Pancreas (tissue), 10 donors: ENCODE measurements at regions not wholly inside any gene's neighbourhood (a gene's known extent, or its start where the extent isn't known, plus 50 kb on each side); places are given as distances from the start of the nearest gene placed in this dataset.

ENCODE experiments used
- ATAC-seq, 4 donors: fragments of 200-7000 bp; cut with Tn5 transposase; one replicate each; pipeline versions ENCODE4 v1.8.0 to v1.9.1; 2020; ENCODE audit warnings: mild to moderate bottlenecking in 4 of 4, moderate library complexity in 4 of 4
- DNase-seq, 6 donors: peaks; one replicate each; pipeline ENCODE4 v3.0.0-alpha.2; 2020
- FAIRE-seq: peaks from 2 replicates; lab custom pipeline; 2012; peaks lifted over from hg19 to GRCh38; lab: Jason Lieb, UNC
- H3K27ac ChIP-seq, 4 donors: fragments of 200-600 bp; sonication (generic); 1 replicate in 3 of 4; 2 replicates in 1 of 4; pipeline versions ENCODE4 v1.5.0 to v1.8.0; 2020
- H3K27me3 ChIP-seq, 4 donors: fragments of 200-600 bp; one replicate each; pipeline ENCODE4 v1.8.0; 2021
- H3K36me3 ChIP-seq, 3 donors: fragments of 200-600 bp; sonication (generic) in 1 of 3; one replicate each; pipeline versions ENCODE4 v1.5.0 to v1.8.0; 2020 to 2021
- H3K4me1 ChIP-seq, 3 donors: fragments of 200-600 bp; one replicate each; pipeline ENCODE4 v1.8.0; 2021
- H3K4me3 ChIP-seq, 4 donors: fragments of 200-600 bp; sonication (generic) in 2 of 4; one replicate each; pipeline versions ENCODE4 v1.5.0 to v1.8.0; 2020 to 2021
- H3K9me3 ChIP-seq, 4 donors: fragments of 200-600 bp; one replicate each; pipeline ENCODE4 v1.8.0; 2021
- CTCF ChIP-seq, 4 donors: fragments of 200-600 bp; sonication (generic) in 3 of 4; IDR thresholded peaks; one replicate each; pipeline versions ENCODE4 v1.5.0 to v1.8.0; 2021; ENCODE audit warnings: antibody characterized with exemption in 4 of 4
- WGBS, 2 donors: extraction: QIAGEN DNeasy Blood & Tissue Kit; methylation state at CpG; one replicate each; pipeline ENCODE4 v1.1.7; 2013; 5-methylcytosine and 5-hydroxymethylcytosine counted together
- intact Hi-C, 3 donors: fragments of 100-400 bp; cut with DNase I; formaldehyde crosslinking; loops; one replicate each; pipeline versions ENCODE4 v1.11.1 to v1.14.2; 2022
- donor health status: healthy with polysubstance abuse.
- donor health status: DM: no; HTN: no; CAD: no; lungs with moderate emphysema.
- donor health status: DM: no; HTN: no; CAD: no.
- donor health status: control.
- donor health status: control.
- donor health status: Bipolar disorder and iron deficiency.
- donor health status: DM: yes; HTN: yes; CAD: no.
- donor health status: DM: no; HTN: no; CAD: no.
- donor health status: DM: no; HTN: no; CAD: no.
- donor health status: DM: yes; HTN: yes; CAD: no.

- Histone ChIP-seq H3K27me3 (no peaks in the 10 kb centered on the region), H3K9me3 (no peaks in the 10 kb centered on the region), H3K4me3 (no peak overlapping the region), H3K4me1 (peaks cover 12 to 32% (median 14%) of the 10 kb centered on the region in 3 donors), H3K36me3 (no peaks in the 10 kb centered on the region), H3K27ac (peak overlapping the region in 2 of 4 donors; percentile 53 to 61)
- peak; percentile 46 to 83 (median 73) for ATAC-seq
- intact Hi-C loops: no loop called here
- 30 to 32% methylated on average over 1 of the region's 1 CpG for WGBS, 2 donors
- DNase-seq: peak in 3 of 6 donors; percentile 19 to 46 (median 37)
- no peak for FAIRE-seq
- no peak for TF ChIP-seq CTCF (IDR thresholded peaks at IDR 0.05)
Measured at GRCh38 chr9:82582693-82583092, 480.2 kb downstream of the RASEF start.

GRCh38 chr9:82583524-82583923, 479.4 kb downstream of the RASEF start:
- no peaks in the 10 kb centered on the region for H3K9me3 ChIP-seq
- H3K27ac ChIP-seq: peak overlapping the region in 2 of 4 donors; percentile 53 to 61
- no peak overlapping the region for H3K4me3 ChIP-seq
- DNase-seq (peak in 2 of 6 donors; percentile 30 to 80), ATAC-seq (peak; percentile 51 to 80 (median 70)), FAIRE-seq (no peak)
- TF ChIP-seq CTCF (IDR thresholded peaks at IDR 0.05): no peak
- no peaks in the 10 kb centered on the region for H3K36me3 ChIP-seq
- H3K4me1 ChIP-seq: peaks cover 12 to 32% (median 14%) of the 10 kb centered on the region in 3 donors
- H3K27me3 ChIP-seq: no peaks in the 10 kb centered on the region
- intact Hi-C loops: no loop called here
- 44 to 46% methylated on average over 7 of the region's 7 CpGs for whole genome bisulfite sequencing, 2 donors

GRCh38 chr9:82584349-82584863, 478.5 kb downstream of the RASEF start:
- DNase-seq (no peak), FAIRE-seq (no peak), ATAC-seq (peak in 2 of 4 donors; percentile 20 to 31)
- Histone ChIP-seq H3K27ac (peak overlapping the region in 1 of 4 donors; percentile 16), H3K4me3 (no peak overlapping the region), H3K9me3 (no peaks in the 10 kb centered on the region), H3K27me3 (no peaks in the 10 kb centered on the region), H3K36me3 (no peaks in the 10 kb centered on the region), H3K4me1 (peaks cover 12 to 32% (median 14%) of the 10 kb centered on the region in 3 donors)
- intact Hi-C loops: no loop called here
- no peak for TF ChIP-seq CTCF (IDR thresholded peaks at IDR 0.05)
- WGBS, 2 donors: 59% methylated on average over 5 of the region's 5 CpGs

- ATAC-seq: no peak
- DNase-seq: no peak
- intact Hi-C loops: no loop called here
- H3K4me3 ChIP-seq: no peak overlapping the region
- H3K27ac ChIP-seq: no peak overlapping the region
- no peaks in the 10 kb centered on the region for H3K36me3 ChIP-seq
- FAIRE-seq: no peak
- 88 to 94% methylated on average over 3 of the region's 3 CpGs for WGBS, 2 donors
- peaks cover 1 to 17% (median 2%) of the 10 kb centered on the region in 3 donors for H3K4me1 ChIP-seq
- TF ChIP-seq CTCF (IDR thresholded peaks at IDR 0.05): no peak
- H3K27me3 ChIP-seq: no peaks in the 10 kb centered on the region
- no peaks in the 10 kb centered on the region for H3K9me3 ChIP-seq
Measured at GRCh38 chr9:82586918-82587356, 476.0 kb downstream of the RASEF start.
